Endothelial cell of umbilical vein (primary cell): ENCODE measurements at regions not wholly inside any gene's neighbourhood (a gene's known extent, or its start where the extent isn't known, plus 50 kb on each side); places are given as distances from the start of the nearest gene placed in this dataset.

Experiments
- CTCF ChIP-seq, 2 donors: IDR thresholded peaks; 1 replicate in 1 of 2; 2 replicates in 1 of 2; pipeline ENCODE4 v1.5.1; 2011; ENCODE audit warnings: low read length in 2 of 2, mild to moderate bottlenecking in 2 of 2, moderate library complexity in 2 of 2, control low read depth in 1 of 2, inconsistent platforms in 1 of 2, low read depth in 1 of 2; ENCODE audit not compliant: insufficient read depth in 1 of 2; ENCODE audit errors: extremely low read depth in 1 of 2
- EZH2 ChIP-seq: IDR thresholded peaks from 2 replicates; pipeline ENCODE4 v1.6.1; 2012; ENCODE audit warnings: borderline replicate concordance, low read depth, mild to moderate bottlenecking, moderate library complexity, low read length, inconsistent platforms; ENCODE audit not compliant: severe bottlenecking
- FOS ChIP-seq: IDR thresholded peaks from 2 replicates; pipeline ENCODE4 v1.6.1; 2011; ENCODE audit warnings: mild to moderate bottlenecking, low read length, moderate library complexity, borderline replicate concordance; ENCODE audit not compliant: insufficient read depth
- GATA2 ChIP-seq: IDR thresholded peaks from 2 replicates; pipeline ENCODE4 v1.7.0; 2011; ENCODE audit warnings: low read depth, mild to moderate bottlenecking, moderate library complexity, mixed read lengths, low read length; ENCODE audit not compliant: insufficient read length, insufficient read depth
- JUN ChIP-seq: IDR thresholded peaks from 2 replicates; pipeline ENCODE4 v1.6.1; 2011; ENCODE audit warnings: borderline replicate concordance, low read depth; ENCODE audit not compliant: insufficient read length, insufficient read depth
- MYC ChIP-seq: IDR thresholded peaks from one replicate; pipeline ENCODE4 v1.6.1; 2011; ENCODE audit warnings: mild to moderate bottlenecking, low read depth, low read length
- POLR2A ChIP-seq: IDR thresholded peaks from 2 replicates; pipeline ENCODE4 v1.6.1; 2012; ENCODE audit warnings: low read depth, mild to moderate bottlenecking, control low read depth, low read length
- POLR2AphosphoS5 ChIP-seq: IDR thresholded peaks from 2 replicates; pipeline ENCODE4 v1.6.1; 2012; ENCODE audit warnings: low read depth, mild to moderate bottlenecking, control low read depth, low read length, moderate library complexity; ENCODE audit not compliant: insufficient read depth
- TF ChIP-seq, protein P1 (sequence below): IDR thresholded peaks from 2 replicates; pipeline ENCODE4 v1.6.1; 2011; ENCODE audit not compliant: insufficient read depth, insufficient read length

- TF ChIP-seq CTCF (IDR thresholded peaks at IDR 0.05; ENCODE audit: extremely low read depth in 1 of 2, insufficient read depth in 1 of 2, low read depth in 1 of 2, low read length in 2 of 2) = no peak
- TF ChIP-seq EZH2 = no peak
- no peak for TF ChIP-seq POLR2A
- TF ChIP-seq, protein P1, sequence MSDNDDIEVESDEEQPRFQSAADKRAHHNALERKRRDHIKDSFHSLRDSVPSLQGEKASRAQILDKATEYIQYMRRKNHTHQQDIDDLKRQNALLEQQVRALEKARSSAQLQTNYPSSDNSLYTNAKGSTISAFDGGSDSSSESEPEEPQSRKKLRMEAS = no peak
- no peak for TF ChIP-seq GATA2
- TF ChIP-seq POLR2AphosphoS5 = no peak
- no peak for TF ChIP-seq JUN
- no peak for TF ChIP-seq FOS
- TF ChIP-seq MYC = no peak
Measured at GRCh38 chr21:15390049-15390448, 325.2 kb upstream of the NRIP1 start.
